GM23338 (cell line): ENCODE measurements at regions not wholly inside any gene's neighbourhood (a gene's known extent, or its start where the extent isn't known, plus 50 kb on each side); places are given as distances from the start of the nearest gene placed in this dataset.

Experiments
- ATAC-seq: fragments of 200-7000 bp; cut with Tn5 transposase; 3 replicates; pipeline ENCODE4 v1.9.1; 2020
- DNase-seq: peaks from one replicate; pipeline ENCODE4 v3.0.0-alpha.2; 2015; ENCODE audit warnings: low spot score
- H2AFZ ChIP-seq: fragments of 200-600 bp; sonication (generic); 2 replicates; pipeline ENCODE4 v1.8.0; 2016; ENCODE audit warnings: antibody characterized with exemption, mild to moderate bottlenecking, moderate library complexity
- H3F3A ChIP-seq: fragments of 200-600 bp; sonication (generic); replicated peaks from 2 replicates; pipeline ENCODE4 v1.8.0; 2017; ENCODE audit warnings: antibody characterized with exemption, mixed run types, low read depth
- H3K27ac ChIP-seq: fragments of 200-600 bp; sonication (generic); 2 replicates; pipeline ENCODE4 v1.6.1; 2016; ENCODE audit warnings: low read depth
- H3K27me3 ChIP-seq: fragments of 200-600 bp; sonication (generic); 2 replicates; pipeline ENCODE4 v1.8.0; 2016; ENCODE audit warnings: mild to moderate bottlenecking, mixed run types, moderate library complexity; ENCODE audit not compliant: insufficient read depth
- H3K36me3 ChIP-seq: fragments of 200-600 bp; sonication (generic); 2 replicates; pipeline ENCODE4 v1.8.0; 2016; ENCODE audit warnings: mild to moderate bottlenecking; ENCODE audit not compliant: insufficient read depth
- H3K4me1 ChIP-seq: fragments of 200-600 bp; sonication (generic); 2 replicates; pipeline ENCODE4 v1.8.0; 2016; ENCODE audit warnings: mild to moderate bottlenecking, moderate library complexity; ENCODE audit not compliant: insufficient read depth
- H3K4me2 ChIP-seq: fragments of 200-600 bp; sonication (generic); 2 replicates; pipeline ENCODE4 v1.7.1; 2017; ENCODE audit warnings: mixed run types
- H3K4me3 ChIP-seq: fragments of 200-600 bp; sonication (generic); 2 replicates; pipeline ENCODE4 v1.6.1; 2016; ENCODE audit warnings: mixed run types
- H3K79me2 ChIP-seq: fragments of 200-600 bp; sonication (generic); replicated peaks from 2 replicates; pipeline ENCODE4 v1.8.0; 2017; ENCODE audit warnings: mild to moderate bottlenecking; ENCODE audit not compliant: insufficient read depth
- H3K9me2 ChIP-seq: fragments of 200-600 bp; sonication (generic); 2 replicates; pipeline ENCODE4 v1.8.0; 2017; ENCODE audit not compliant: insufficient read depth
- H4K20me1 ChIP-seq: fragments of 200-600 bp; sonication (generic); replicated peaks from 2 replicates; pipeline ENCODE4 v1.8.0; 2017; ENCODE audit warnings: mild to moderate bottlenecking; ENCODE audit not compliant: insufficient read depth
- H3K27ac Mint-ChIP-seq: 2 replicates; pipeline ENCODE4 v1.8.0; 2020; ENCODE audit warnings: inconsistent platforms, mild to moderate bottlenecking, moderate library complexity, mixed read lengths
- H3K27me3 Mint-ChIP-seq: 3 replicates; pipeline ENCODE4 v1.8.0; 2022; ENCODE audit warnings: low read depth, mild to moderate bottlenecking, moderate library complexity, mixed read lengths, inconsistent platforms; ENCODE audit not compliant: insufficient read depth, poor library complexity
- H3K36me3 Mint-ChIP-seq: 3 replicates; pipeline ENCODE4 v1.8.0; 2021; ENCODE audit warnings: low read depth, mild to moderate bottlenecking, inconsistent platforms, moderate library complexity, mixed read lengths
- H3K4me1 Mint-ChIP-seq: 3 replicates; pipeline ENCODE4 v1.8.0; 2020; ENCODE audit warnings: mild to moderate bottlenecking, inconsistent platforms, mixed read lengths
- H3K4me3 Mint-ChIP-seq: 3 replicates; pipeline ENCODE4 v1.8.0; 2021; ENCODE audit warnings: moderate library complexity, mild to moderate bottlenecking, inconsistent platforms, mixed read lengths
- H3K9me3 Mint-ChIP-seq: 3 replicates; pipeline ENCODE4 v1.8.0; 2020; ENCODE audit warnings: moderate library complexity, mild to moderate bottlenecking, inconsistent platforms, mixed read lengths
- EZH2phosphoT487 ChIP-seq: fragments of 200-600 bp; sonication (generic); IDR thresholded peaks from one replicate; pipeline ENCODE4 v1.8.1; 2018; ENCODE audit warnings: antibody characterized with exemption; ENCODE audit not compliant: unreplicated experiment
- JUNB ChIP-seq: IDR thresholded peaks from one replicate; pipeline ENCODE4 v1.6.1; 2016; ENCODE audit warnings: antibody characterized with exemption; ENCODE audit not compliant: unreplicated experiment
- STAT1 ChIP-seq: IDR thresholded peaks from one replicate; pipeline ENCODE4 v1.6.1; 2016; ENCODE audit warnings: antibody characterized with exemption; ENCODE audit not compliant: unreplicated experiment
- ZNF331 ChIP-seq: fragments of 250-450 bp; sonication (Bioruptor Pico); IDR thresholded peaks from 2 replicates; pipeline ENCODE4 v1.5.0; 2020; ENCODE audit warnings: low read depth, mild to moderate bottlenecking, moderate library complexity
- ZNF462 ChIP-seq: fragments of 250-450 bp; sonication (Bioruptor Pico); IDR thresholded peaks from 2 replicates; pipeline ENCODE4 v1.5.0; 2020; ENCODE audit warnings: mild to moderate bottlenecking, moderate library complexity

DNA sequence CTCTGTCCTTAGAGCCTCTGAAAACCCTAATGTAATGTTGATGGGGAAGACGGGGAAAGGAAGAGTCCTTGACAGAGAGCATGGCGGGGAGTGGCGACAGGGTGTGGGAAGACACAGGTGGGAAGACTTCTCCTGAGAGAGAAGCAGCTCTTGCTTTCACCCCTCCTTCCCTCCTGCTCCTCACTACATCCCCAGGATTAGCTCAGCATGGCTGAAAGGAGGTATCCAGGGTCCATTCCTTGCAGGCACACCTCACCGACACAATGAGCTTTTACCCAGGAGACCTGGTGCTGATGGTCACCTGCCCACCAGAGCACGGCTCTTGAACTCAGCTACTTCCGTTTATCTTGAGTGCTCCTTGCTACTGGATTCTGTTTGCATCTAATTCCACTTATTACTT, 469.3 kb downstream of the CDH26 start (continued):
- TF ChIP-seq ZNF462 (CRISPR knock-in tag) (no peak), STAT1 (no peak)

- Histone ChIP-seq H3K4me3 (no peak overlapping the region), H3K4me2 (no peak overlapping the region), H3K27ac (no peak overlapping the region), H3F3A (no peaks in the 10 kb centered on the region), H4K20me1 (no peaks in the 10 kb centered on the region), H3K4me1 (no peaks in the 10 kb centered on the region; the same call in 1 of the 2 replicates), H3K27me3 (no peaks in the 10 kb centered on the region), H3K36me3 (no peaks in the 10 kb centered on the region; the same call in none of the 2 replicates), H3K9me2 (no peaks in the 10 kb centered on the region), H2AFZ (no peak overlapping the region), H3K79me2 (no peaks in the 10 kb centered on the region)
- no peak overlapping the region for H3K4me3 Mint-ChIP-seq
- H3K27ac Mint-ChIP-seq = no peak overlapping the region
- no peak for DNase-seq
- H3K36me3 Mint-ChIP-seq = no peaks in the 10 kb centered on the region
- no peak for TF ChIP-seq EZH2phosphoT487
- TF ChIP-seq JUNB = no peak
- H3K9me3 Mint-ChIP-seq = no peaks in the 10 kb centered on the region
- peaks cover 9% of the 10 kb centered on the region for H3K27me3 Mint-ChIP-seq
- ATAC-seq = no peak
- peaks cover 22% of the 10 kb centered on the region for H3K4me1 Mint-ChIP-seq
Observed at GRCh38 chr20:60428651-60429050, 470.4 kb downstream of the CDH26 start.

- Histone ChIP-seq H3K36me3 (peaks cover 4% of the 10 kb centered on the region), H3K27ac (no peak overlapping the region), H3K9me2 (no peaks in the 10 kb centered on the region), H3F3A (no peaks in the 10 kb centered on the region), H2AFZ (no peak overlapping the region), H3K27me3 (no peaks in the 10 kb centered on the region), H3K4me2 (no peak overlapping the region), H4K20me1 (no peaks in the 10 kb centered on the region), H3K79me2 (no peaks in the 10 kb centered on the region), H3K4me1 (no peaks in the 10 kb centered on the region; the same call in 1 of the 2 replicates), H3K4me3 (no peak overlapping the region)
- Mint-ChIP-seq H3K4me1 (peaks cover 23% of the 10 kb centered on the region), H3K27me3 (peaks cover 8% of the 10 kb centered on the region), H3K4me3 (no peak overlapping the region), H3K27ac (no peak overlapping the region), H3K36me3 (no peaks in the 10 kb centered on the region), H3K9me3 (no peaks in the 10 kb centered on the region)
- ATAC-seq (no peak), DNase-seq (no peak)
- TF ChIP-seq ZNF462 (CRISPR knock-in tag) = no peak
- no peak for TF ChIP-seq STAT1
- no peak for TF ChIP-seq ZNF331 (CRISPR knock-in tag)
Observed at GRCh38 chr20:60430516-60431001, 472.3 kb downstream of the CDH26 start.
